OCI-LY1 (cell line): ENCODE measurements at regions not wholly inside any gene's neighbourhood (a gene's known extent, or its start where the extent isn't known, plus 50 kb on each side); places are given as distances from the start of the nearest gene placed in this dataset.

Source experiments
- H2AFZ ChIP-seq: fragments of 200-600 bp; sonication (generic), shearing (Covaris generic); 2 replicates; pipeline ENCODE4 v1.6.0; 2014; ENCODE audit warnings: antibody characterized with exemption, mild to moderate bottlenecking, low read length
- H3F3A ChIP-seq: fragments of 200-600 bp; sonication (generic), shearing (Covaris generic); 2 replicates; pipeline ENCODE4 v1.6.0; 2014; ENCODE audit warnings: mild to moderate bottlenecking, antibody characterized with exemption, low read length, moderate library complexity; ENCODE audit not compliant: insufficient read depth
- H3K27ac ChIP-seq: fragments of 200-600 bp; sonication (generic); 2 replicates; pipeline ENCODE4 v1.5.1; 2014; ENCODE audit warnings: low read length, mixed run types, mild to moderate bottlenecking, low read depth; ENCODE audit not compliant: poor library complexity, severe bottlenecking
- H3K27me3 ChIP-seq: fragments of 200-600 bp; sonication (generic); 2 replicates; pipeline ENCODE4 v1.6.0; 2014; ENCODE audit warnings: antibody characterized with exemption, mild to moderate bottlenecking, low read length, moderate library complexity; ENCODE audit not compliant: insufficient read depth
- H3K36me3 ChIP-seq: fragments of 200-600 bp; sonication (generic); 2 replicates; pipeline ENCODE4 v1.6.1; 2014; ENCODE audit warnings: mild to moderate bottlenecking, antibody characterized with exemption, low read length, moderate library complexity, mixed read lengths; ENCODE audit not compliant: insufficient read depth
- H3K4me1 ChIP-seq: fragments of 200-600 bp; sonication (generic); 2 replicates; pipeline ENCODE4 v1.5.1; 2014; ENCODE audit warnings: mild to moderate bottlenecking, low read length, moderate library complexity; ENCODE audit not compliant: insufficient read depth, severe bottlenecking
- H3K4me2 ChIP-seq: fragments of 200-600 bp; sonication (generic), shearing (Covaris generic); 2 replicates; pipeline ENCODE4 v1.6.1; 2014; ENCODE audit warnings: low read length
- H3K4me3 ChIP-seq: fragments of 200-600 bp; sonication (generic); 2 replicates; pipeline ENCODE4 v1.5.1; 2014; ENCODE audit warnings: low read length, low read depth, mild to moderate bottlenecking, mixed read lengths; ENCODE audit not compliant: poor library complexity, severe bottlenecking
- H3K79me2 ChIP-seq: fragments of 200-600 bp; shearing (Covaris generic); 2 replicates; pipeline ENCODE4 v1.6.1; 2016; ENCODE audit warnings: mixed run types, low read length, mixed read lengths; ENCODE audit not compliant: insufficient read depth
- H3K9ac ChIP-seq: fragments of 200-600 bp; sonication (generic), shearing (Covaris generic); 2 replicates; pipeline ENCODE4 v1.6.1; 2014; ENCODE audit warnings: mild to moderate bottlenecking, low read length, mixed read lengths
- H3K9me2 ChIP-seq: fragments of 200-600 bp; sonication (generic), shearing (Covaris generic); 2 replicates; pipeline ENCODE4 v1.6.1; 2014; ENCODE audit warnings: low read depth, mild to moderate bottlenecking, low read length, mixed read lengths
- H3K9me3 ChIP-seq: fragments of 200-600 bp; shearing (Covaris generic); 2 replicates; pipeline ENCODE4 v1.6.1; 2014; ENCODE audit warnings: low read length, mixed read lengths
- H4K20me1 ChIP-seq: fragments of 200-600 bp; sonication (generic), shearing (Covaris generic); 2 replicates; pipeline ENCODE4 v1.6.0; 2016; ENCODE audit warnings: mild to moderate bottlenecking, low read length; ENCODE audit not compliant: insufficient read depth
- CTCF ChIP-seq: fragments of 200-600 bp; sonication (generic), shearing (Covaris generic); IDR thresholded peaks from 2 replicates; pipeline ENCODE4 v1.5.1; 2017; ENCODE audit warnings: mild to moderate bottlenecking, antibody characterized with exemption, low read length, moderate library complexity, mixed read lengths
- EZH2 ChIP-seq: fragments of 200-600 bp; sonication (generic), shearing (Covaris generic); IDR thresholded peaks from 2 replicates; pipeline ENCODE4 v1.8.0; 2017; ENCODE audit warnings: borderline replicate concordance, mixed run types, mild to moderate bottlenecking, antibody characterized with exemption, low read length, moderate library complexity, mixed read lengths

GRCh38 chr6:163635731-163636364, 221.3 kb downstream of the QKI start:
- Histone ChIP-seq H3K36me3 (no peaks in the 10 kb centered on the region), H3K4me1 (no peaks in the 10 kb centered on the region), H4K20me1 (no peaks in the 10 kb centered on the region), H3K27me3 (0 out of 2 replicates have a peak, but pooled peaks cover 7% of the 10 kb centered on the region), H3K4me2 (no peak overlapping the region), H3K79me2 (no peaks in the 10 kb centered on the region), H3F3A (no peaks in the 10 kb centered on the region), H3K27ac (no peak overlapping the region), H3K9me3 (no peaks in the 10 kb centered on the region), H3K4me3 (no peak overlapping the region), H3K9ac (no peak overlapping the region), H2AFZ (no peak overlapping the region), H3K9me2 (no peaks in the 10 kb centered on the region)
- TF ChIP-seq EZH2 (no peak), CTCF (no peak)

DNA sequence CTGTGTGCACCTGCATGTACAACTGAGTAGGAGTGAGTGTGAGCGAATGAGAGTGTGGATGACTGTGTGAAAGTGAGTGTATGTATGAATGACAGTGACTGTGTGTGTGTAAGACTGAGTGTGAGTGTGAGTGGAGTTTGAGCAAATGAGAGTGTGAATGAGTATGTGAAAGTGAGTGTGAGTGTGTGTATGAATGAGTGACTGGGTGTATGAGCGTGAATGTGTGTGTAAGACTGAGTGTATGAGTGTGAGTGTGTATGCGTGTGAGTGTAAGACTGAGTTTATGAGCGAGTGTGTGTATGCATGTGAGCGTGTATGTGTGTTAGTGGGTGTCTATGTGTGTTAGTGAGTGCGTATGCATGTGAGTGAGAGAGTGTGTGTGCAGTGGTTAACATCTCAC, 220.8 kb downstream of the QKI start:
- no peak overlapping the region for H2AFZ ChIP-seq
- H3K36me3 ChIP-seq, result no peaks in the 10 kb centered on the region
- H3K27me3 ChIP-seq, result 0 out of 2 replicates have a peak, but pooled peaks cover 7% of the 10 kb centered on the region
- no peak overlapping the region for H3K4me3 ChIP-seq
- no peak overlapping the region for H3K9ac ChIP-seq
- H3F3A ChIP-seq, result no peaks in the 10 kb centered on the region
- H3K9me2 ChIP-seq, result no peaks in the 10 kb centered on the region
- no peaks in the 10 kb centered on the region for H3K4me1 ChIP-seq
- TF ChIP-seq EZH2 (no peak), CTCF (no peak)
- H3K4me2 ChIP-seq, result no peak overlapping the region
- no peak overlapping the region for H3K27ac ChIP-seq
- no peaks in the 10 kb centered on the region for H3K9me3 ChIP-seq
- no peaks in the 10 kb centered on the region for H4K20me1 ChIP-seq
- no peaks in the 10 kb centered on the region for H3K79me2 ChIP-seq

DNA sequence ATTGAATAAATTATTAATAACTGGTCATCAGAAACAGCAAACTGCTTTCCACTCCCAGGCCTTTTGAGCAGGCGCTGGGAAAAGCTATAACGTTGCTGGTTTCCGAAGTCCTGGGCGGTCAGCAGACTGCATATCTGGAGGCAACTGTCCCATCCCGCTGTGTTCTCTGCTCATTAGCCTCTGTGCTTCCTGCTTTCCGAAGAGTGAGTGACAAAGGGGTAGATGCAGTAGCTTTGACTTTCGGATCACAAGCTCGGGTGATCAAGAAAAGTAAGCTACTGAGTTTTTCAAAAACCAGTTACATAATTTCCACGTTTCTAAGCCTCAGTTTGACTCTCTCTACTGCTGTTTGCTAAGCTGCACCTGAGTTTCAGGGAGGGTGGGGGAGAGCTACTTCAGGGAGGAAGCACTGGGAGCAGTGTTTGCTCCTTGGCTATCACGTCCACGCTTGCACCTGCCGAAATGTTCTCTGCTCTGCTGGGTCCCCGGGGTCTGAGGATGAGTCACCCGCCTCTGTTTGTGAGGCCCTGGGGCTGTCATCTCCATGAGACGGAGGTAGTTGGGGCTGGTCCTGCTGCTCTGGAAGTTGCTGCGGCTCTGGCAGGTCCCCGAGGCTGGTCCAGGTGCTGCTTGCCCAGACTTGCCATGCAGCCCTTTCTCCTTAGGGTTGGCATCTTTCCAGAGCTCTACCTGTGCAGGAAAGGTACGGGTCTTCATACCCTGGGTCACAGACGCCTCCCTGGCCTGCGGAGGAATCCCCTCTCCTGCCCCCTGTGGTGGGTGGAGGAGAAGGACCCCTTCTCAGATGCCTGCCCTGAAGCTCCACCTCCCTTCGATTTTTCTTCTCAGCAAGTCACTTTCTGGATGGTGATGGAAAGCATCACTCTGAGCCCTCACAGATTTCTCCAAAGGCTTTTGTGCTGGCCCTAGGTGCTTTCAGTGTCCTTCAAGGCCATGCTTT, 220.0 kb downstream of the QKI start:
- H3K4me1 ChIP-seq, result no peaks in the 10 kb centered on the region
- no peaks in the 10 kb centered on the region for H3F3A ChIP-seq
- no peak overlapping the region for H3K27ac ChIP-seq
- no peaks in the 10 kb centered on the region for H4K20me1 ChIP-seq
- no peak overlapping the region; the same call in 1 of the 2 replicates for H3K4me2 ChIP-seq
- no peak overlapping the region for H3K9ac ChIP-seq
- H3K4me3 ChIP-seq, result no peak overlapping the region
- no peaks in the 10 kb centered on the region for H3K79me2 ChIP-seq
- no peaks in the 10 kb centered on the region for H3K36me3 ChIP-seq
- peaks cover 7% of the 10 kb centered on the region; the same call in 1 of the 2 replicates for H3K27me3 ChIP-seq
- H3K9me2 ChIP-seq, result no peaks in the 10 kb centered on the region
- H3K9me3 ChIP-seq, result no peaks in the 10 kb centered on the region
- no peak overlapping the region for H2AFZ ChIP-seq
- TF ChIP-seq CTCF (no peak), EZH2 (no peak)
